ENCODE measurements at regions not wholly inside any gene's neighbourhood (a gene's known extent, or its start where the extent isn't known, plus 50 kb on each side); places are given as distances from the start of the nearest gene placed in this dataset.

GRCh38 chr3:99236576-99236975 lies 335.1 kb upstream of the DCBLD2 start (continued):
- no peak for TF ChIP-seq SMAD1 (IDR thresholded peaks at IDR 0.05; ENCODE audit: low read depth, partially characterized antibody)

DNA sequence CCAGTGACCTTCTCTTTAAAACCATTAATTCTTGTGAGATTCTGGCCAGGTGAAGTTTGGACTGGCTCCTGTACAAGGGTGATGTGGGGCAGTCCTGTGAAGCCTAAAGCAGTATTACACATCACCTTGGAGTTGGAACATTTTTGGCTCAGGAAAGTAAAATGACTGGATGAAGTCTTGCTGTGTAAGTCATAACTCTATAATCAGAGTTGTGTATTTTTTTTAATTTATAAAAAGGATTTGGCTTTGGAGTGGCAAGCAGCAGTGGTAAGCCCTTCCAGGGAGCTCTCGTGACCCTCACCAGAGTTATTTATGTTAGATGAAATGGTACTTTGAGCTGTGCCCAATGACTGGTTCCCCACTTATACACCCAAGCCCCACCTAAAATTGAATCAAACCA lies 331.2 kb upstream of the DCBLD2 start:
- Histone ChIP-seq H4K20me1 (ENCODE audit: control insufficient read depth, insufficient read depth) (no peaks in the 10 kb centered on the region), H3K4me1 (ENCODE audit: control insufficient read depth, insufficient read depth, low read length) (no peaks in the 10 kb centered on the region), H3K4me2 (ENCODE audit: control insufficient read depth, insufficient read depth) (no peak overlapping the region), H2AFZ (ENCODE audit: control insufficient read depth, low read depth, low read length) (no peak overlapping the region), H3K9ac (ENCODE audit: control insufficient read depth, insufficient read depth, low read length) (no peak overlapping the region), H3K27ac (ENCODE audit: control insufficient read depth, insufficient read depth) (no peak overlapping the region), H3K9me3 (replicated peaks; ENCODE audit: control insufficient read depth, insufficient read depth, low read length) (no peaks in the 10 kb centered on the region), H3K27me3 (replicated peaks in 1 of 2; ENCODE audit: control insufficient read depth in 2 of 2, insufficient read depth in 2 of 2, low read length in 1 of 2) (no peaks in the 10 kb centered on the region), H3K79me2 (ENCODE audit: control insufficient read depth, insufficient read depth, low read length) (no peaks in the 10 kb centered on the region), H3K4me3 (no peak overlapping the region), H3K36me3 (ENCODE audit: control insufficient read depth in 2 of 2, insufficient read depth in 2 of 2, low read length in 1 of 2) (no peaks in the 10 kb centered on the region)
- SMC1A ChIA-PET (ENCODE audit: uncharacterized antibody, unreplicated experiment): interaction anchor here (0.8 kb wide), 1 partner anchor 109 kb away, joined by 3 read pairs; no protein-coding TSS in a partner anchor
- DNase-seq (ENCODE audit: low read depth, low spot score) (no peak), ATAC-seq (no peak), FAIRE-seq (no peak)
- RAD21 ChIA-PET (ENCODE audit: unreplicated experiment): no interaction called here
- CTCF ChIA-PET: interaction anchor here (0.6 kb wide), 1 partner anchor 12 kb away, joined by 3 read pairs; no protein-coding TSS in a partner anchor
- in situ Hi-C loops (cut with MboI) (no loop called here), intact Hi-C loops (cut with micrococcal nuclease; ENCODE audit: unreplicated experiment) (loop anchor here (1.0 kb wide), 1 partner anchor 8 kb away; no protein-coding TSS in a partner anchor)
- POLR2A ChIA-PET: no interaction called here
- no TSS peak for BruUV-seq (replicated peaks)
- WGBS (ENCODE audit: insufficient coverage, insufficient replicate concordance, low lambda C conversion rate, missing lambda C conversion rate): 0% methylated on average over 1 of the region's 1 CpG
- no peak for TF ChIP-seq CREB1 (IDR thresholded peaks at IDR 0.05; ENCODE audit: low read depth)
- TF ChIP-seq CBFB (IDR thresholded peaks at IDR 0.05; ENCODE audit: low read depth): no peak
- no peak for TF ChIP-seq BRCA1 (IDR thresholded peaks at IDR 0.05; ENCODE audit: low read depth, low read length)
- no peak for TF ChIP-seq ZBTB33 (IDR thresholded peaks at IDR 0.05)
- no peak for TF ChIP-seq PAX8 (IDR thresholded peaks at IDR 0.05)
- TF ChIP-seq, protein P1, sequence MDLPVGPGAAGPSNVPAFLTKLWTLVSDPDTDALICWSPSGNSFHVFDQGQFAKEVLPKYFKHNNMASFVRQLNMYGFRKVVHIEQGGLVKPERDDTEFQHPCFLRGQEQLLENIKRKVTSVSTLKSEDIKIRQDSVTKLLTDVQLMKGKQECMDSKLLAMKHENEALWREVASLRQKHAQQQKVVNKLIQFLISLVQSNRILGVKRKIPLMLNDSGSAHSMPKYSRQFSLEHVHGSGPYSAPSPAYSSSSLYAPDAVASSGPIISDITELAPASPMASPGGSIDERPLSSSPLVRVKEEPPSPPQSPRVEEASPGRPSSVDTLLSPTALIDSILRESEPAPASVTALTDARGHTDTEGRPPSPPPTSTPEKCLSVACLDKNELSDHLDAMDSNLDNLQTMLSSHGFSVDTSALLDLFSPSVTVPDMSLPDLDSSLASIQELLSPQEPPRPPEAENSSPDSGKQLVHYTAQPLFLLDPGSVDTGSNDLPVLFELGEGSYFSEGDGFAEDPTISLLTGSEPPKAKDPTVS (IDR thresholded peaks at IDR 0.05; ENCODE audit: low read depth, low read length): no peak
- TF ChIP-seq CREM (IDR thresholded peaks at IDR 0.05; ENCODE audit: low read depth): no peak
- no peak for TF ChIP-seq GATAD2B (conservative IDR thresholded peaks at IDR 0.05; ENCODE audit: low read depth)
- no peak for TF ChIP-seq SIN3A (IDR thresholded peaks at IDR 0.05; ENCODE audit: low read depth, low read length)
- no peak for TF ChIP-seq MEF2A (IDR thresholded peaks at IDR 0.05; ENCODE audit: insufficient read depth, low read depth, low read length)
- TF ChIP-seq, protein P2, sequence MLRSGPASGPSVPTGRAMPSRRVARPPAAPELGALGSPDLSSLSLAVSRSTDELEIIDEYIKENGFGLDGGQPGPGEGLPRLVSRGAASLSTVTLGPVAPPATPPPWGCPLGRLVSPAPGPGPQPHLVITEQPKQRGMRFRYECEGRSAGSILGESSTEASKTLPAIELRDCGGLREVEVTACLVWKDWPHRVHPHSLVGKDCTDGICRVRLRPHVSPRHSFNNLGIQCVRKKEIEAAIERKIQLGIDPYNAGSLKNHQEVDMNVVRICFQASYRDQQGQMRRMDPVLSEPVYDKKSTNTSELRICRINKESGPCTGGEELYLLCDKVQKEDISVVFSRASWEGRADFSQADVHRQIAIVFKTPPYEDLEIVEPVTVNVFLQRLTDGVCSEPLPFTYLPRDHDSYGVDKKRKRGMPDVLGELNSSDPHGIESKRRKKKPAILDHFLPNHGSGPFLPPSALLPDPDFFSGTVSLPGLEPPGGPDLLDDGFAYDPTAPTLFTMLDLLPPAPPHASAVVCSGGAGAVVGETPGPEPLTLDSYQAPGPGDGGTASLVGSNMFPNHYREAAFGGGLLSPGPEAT (IDR thresholded peaks at IDR 0.05; ENCODE audit: low read depth): no peak
- TF ChIP-seq FOXK2 (IDR thresholded peaks at IDR 0.05): no peak
- no peak for TF ChIP-seq ZNF592 (IDR thresholded peaks at IDR 0.05)
- TF ChIP-seq NBN (IDR thresholded peaks at IDR 0.05): no peak
- TF ChIP-seq GABPA (IDR thresholded peaks at IDR 0.05; ENCODE audit: low read depth): no peak
